ENCODE measurements at regions not wholly inside any gene's neighbourhood (a gene's known extent, or its start where the extent isn't known, plus 50 kb on each side); places are given as distances from the start of the nearest gene placed in this dataset.

DNA sequence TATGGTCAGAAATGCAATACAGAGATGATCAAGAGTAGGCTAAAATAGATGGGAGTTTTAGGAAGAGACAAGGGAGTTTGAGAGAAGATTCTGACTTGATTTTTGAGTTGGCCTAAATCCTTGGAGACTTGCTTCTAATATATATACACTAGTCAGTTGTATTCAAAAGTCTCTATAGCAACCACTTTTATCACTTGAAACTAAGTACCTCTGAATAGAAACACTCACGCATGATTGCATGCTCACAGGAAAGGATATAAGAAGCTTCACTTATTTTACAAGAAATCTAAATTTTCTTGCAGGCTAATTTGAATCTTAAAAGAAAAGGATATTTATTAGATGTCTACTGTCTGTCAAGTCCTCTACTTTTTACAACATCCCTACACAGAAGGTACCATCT is 316.8 kb downstream of the SNAPC1 start (continued):
- no peak for TF ChIP-seq CEBPZ (IDR thresholded peaks at IDR 0.05; ENCODE audit: low read length)
- TF ChIP-seq NRL (CRISPR knock-in tag; IDR thresholded peaks at IDR 0.05; ENCODE audit: borderline replicate concordance), result no peak
- no peak for TF ChIP-seq ZNF552 (CRISPR knock-in tag; IDR thresholded peaks at IDR 0.05; ENCODE audit: borderline replicate concordance)
- no peak for TF ChIP-seq REXO4 (CRISPR knock-in tag; IDR thresholded peaks at IDR 0.05; ENCODE audit: borderline replicate concordance)
- TF ChIP-seq ZNF260 (CRISPR knock-in tag; IDR thresholded peaks at IDR 0.05; ENCODE audit: borderline replicate concordance, low read depth), result no peak
- no peak for TF ChIP-seq ZNF790 (CRISPR knock-in tag; IDR thresholded peaks at IDR 0.05; ENCODE audit: borderline replicate concordance)
- TF ChIP-seq ELF3 (CRISPR knock-in tag; IDR thresholded peaks at IDR 0.05), result no peak
- TF ChIP-seq KDM5B (CRISPR knock-in tag; IDR thresholded peaks at IDR 0.05; ENCODE audit: borderline replicate concordance), result no peak
- TF ChIP-seq, protein P1, sequence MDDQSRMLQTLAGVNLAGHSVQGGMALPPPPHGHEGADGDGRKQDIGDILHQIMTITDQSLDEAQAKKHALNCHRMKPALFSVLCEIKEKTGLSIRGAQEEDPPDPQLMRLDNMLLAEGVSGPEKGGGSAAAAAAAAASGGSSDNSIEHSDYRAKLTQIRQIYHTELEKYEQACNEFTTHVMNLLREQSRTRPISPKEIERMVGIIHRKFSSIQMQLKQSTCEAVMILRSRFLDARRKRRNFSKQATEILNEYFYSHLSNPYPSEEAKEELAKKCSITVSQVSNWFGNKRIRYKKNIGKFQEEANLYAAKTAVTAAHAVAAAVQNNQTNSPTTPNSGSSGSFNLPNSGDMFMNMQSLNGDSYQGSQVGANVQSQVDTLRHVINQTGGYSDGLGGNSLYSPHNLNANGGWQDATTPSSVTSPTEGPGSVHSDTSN (CRISPR knock-in tag; IDR thresholded peaks at IDR 0.05; ENCODE audit: borderline replicate concordance), result no peak
- TF ChIP-seq ZBTB8A (CRISPR knock-in tag; IDR thresholded peaks at IDR 0.05; ENCODE audit: borderline replicate concordance, low read depth), result no peak
- no peak for TF ChIP-seq ZBTB38 (CRISPR knock-in tag; IDR thresholded peaks at IDR 0.05)

Data from HepG2 (cell line).